H1 (cell line): ENCODE measurements at regions not wholly inside any gene's neighbourhood (a gene's known extent, or its start where the extent isn't known, plus 50 kb on each side); places are given as distances from the start of the nearest gene placed in this dataset.

Experiments
- CTCF ChIA-PET: fragments of 300-600 bp; sonication (Branson Sonifier 250); formaldehyde crosslinking; loops from one replicate; lab custom pipeline; 2021; ENCODE audit not compliant: partially characterized antibody; lab: Charles Lee
- POLR2A ChIA-PET: fragments of 300-600 bp; sonication (Branson Sonifier 250); formaldehyde crosslinking; loops from one replicate; lab custom pipeline; 2021; ENCODE audit warnings: inconsistent platforms; ENCODE audit not compliant: partially characterized antibody; lab: Charles Lee
- DNase-seq, 2 experiments: peaks; one replicate each; pipeline versions ENCODE4 v3.0.0 to v3.0.0-alpha.2; 2010 to 2022; ENCODE audit warnings: low spot score in 2 of 2, low read depth in 1 of 2, mixed read lengths in 1 of 2
- FAIRE-seq: peaks from 2 replicates; lab custom pipeline; 2011; peaks lifted over from hg19 to GRCh38; lab: Jason Lieb, UNC
- H2AFZ ChIP-seq: 2 replicates; pipeline ENCODE4 v1.8.1; 2012; ENCODE audit warnings: low read length, inconsistent platforms
- H2AK5ac ChIP-seq: 2 replicates; pipeline ENCODE4 v1.6.1; 2013; ENCODE audit warnings: low read depth, low read length
- H2BK120ac ChIP-seq: replicated peaks from 2 replicates; pipeline ENCODE3; 2013; ENCODE audit warnings: low read depth, low read length, inconsistent platforms
- H2BK12ac ChIP-seq: 2 replicates; pipeline ENCODE4 v1.6.1; 2013; ENCODE audit warnings: low read depth, low read length
- H2BK15ac ChIP-seq: 2 replicates; pipeline ENCODE4 v1.6.1; 2013; ENCODE audit warnings: low read length
- H2BK20ac ChIP-seq: 2 replicates; pipeline ENCODE4 v1.6.1; 2013; ENCODE audit warnings: low read length
- H2BK5ac ChIP-seq: 2 replicates; pipeline ENCODE4 v1.6.1; 2013; ENCODE audit warnings: low read depth, low read length
- H3K14ac ChIP-seq: 2 replicates; pipeline ENCODE4 v1.6.1; 2013; ENCODE audit warnings: inconsistent platforms; ENCODE audit not compliant: insufficient read length
- H3K18ac ChIP-seq: 2 replicates; pipeline ENCODE4 v1.6.1; 2013; ENCODE audit warnings: low read length; ENCODE audit errors: extremely low read depth
- H3K23ac ChIP-seq: 2 replicates; pipeline ENCODE4 v1.6.1; 2013; ENCODE audit warnings: inconsistent platforms; ENCODE audit not compliant: insufficient read length
- H3K23me2 ChIP-seq: 2 replicates; pipeline ENCODE4 v1.6.1; 2013; ENCODE audit warnings: low read depth, low read length
- H3K27ac ChIP-seq: 2 replicates; pipeline ENCODE4 v1.6.1; 2011; ENCODE audit warnings: low read depth, low read length, inconsistent platforms
- H3K27me3 ChIP-seq, 4 experiments: replicated peaks in 1 of 4; 1 replicate in 1 of 4; 2 replicates in 3 of 4; pipeline versions ENCODE4 v1.6.1 to v1.8.1; 2011 to 2013; ENCODE audit warnings: low read length in 3 of 4, mild to moderate bottlenecking in 3 of 4, inconsistent platforms in 2 of 4, mixed read lengths in 2 of 4, moderate library complexity in 1 of 4; ENCODE audit not compliant: control insufficient read depth in 3 of 4, insufficient read depth in 3 of 4; ENCODE audit errors: extremely low read depth in 1 of 4
- H3K36me3 ChIP-seq, 4 experiments: 2 replicates each; pipeline versions ENCODE4 v1.6.1 to v1.8.1; 2011 to 2013; ENCODE audit warnings: mild to moderate bottlenecking in 4 of 4, low read length in 3 of 4, moderate library complexity in 2 of 4, control low read depth in 1 of 4, inconsistent platforms in 1 of 4; ENCODE audit not compliant: insufficient read depth in 4 of 4, control insufficient read depth in 2 of 4
- H3K4ac ChIP-seq: replicated peaks from 2 replicates; pipeline ENCODE3; 2013; ENCODE audit warnings: low read length, low read depth, mixed read lengths, inconsistent platforms; ENCODE audit not compliant: insufficient read length
- H3K4me1 ChIP-seq, 4 experiments: replicated peaks in 1 of 4; 1 replicate in 1 of 4; 2 replicates in 3 of 4; pipeline versions ENCODE4 v1.6.1 to v1.8.1; 2011 to 2013; ENCODE audit warnings: low read length in 3 of 4, inconsistent platforms in 2 of 4, mixed read lengths in 1 of 4; ENCODE audit not compliant: insufficient read depth in 4 of 4, control insufficient read depth in 3 of 4
- H3K4me2 ChIP-seq, 2 experiments: 2 replicates each; pipeline versions ENCODE4 v1.6.1 to v1.8.1; 2011 to 2013; ENCODE audit warnings: low read depth in 2 of 2, low read length in 2 of 2, control low read depth in 1 of 2, inconsistent platforms in 1 of 2, mild to moderate bottlenecking in 1 of 2; ENCODE audit not compliant: insufficient read depth in 1 of 2
- H3K4me3 ChIP-seq, 4 experiments: fragments of 200-600, 300-600 bp in 1 of 4; sonication (generic), shearing (Covaris generic), sonication (Bioruptor Twin) in 1 of 4; 2 replicates each; pipeline versions ENCODE4 v1.5.1 to v1.8.1; 2011 to 2016; ENCODE audit warnings: low read length in 4 of 4, low read depth in 3 of 4, control low read depth in 2 of 4, inconsistent platforms in 2 of 4, mild to moderate bottlenecking in 2 of 4, mixed read lengths in 1 of 4, moderate library complexity in 1 of 4; ENCODE audit not compliant: insufficient read depth in 2 of 4; ENCODE audit errors: extremely low read depth in 1 of 4
- H3K56ac ChIP-seq: replicated peaks from 2 replicates; pipeline ENCODE3; 2013; ENCODE audit warnings: low read depth, mild to moderate bottlenecking, mixed read lengths, low read length, inconsistent platforms; ENCODE audit not compliant: insufficient read length
- H3K79me1 ChIP-seq: 2 replicates; pipeline ENCODE4 v1.6.1; 2013; ENCODE audit warnings: low read depth, low read length, control low read depth
- H3K79me2 ChIP-seq, 2 experiments: 2 replicates each; pipeline versions ENCODE4 v1.6.1 to v1.8.1; 2012 to 2013; ENCODE audit warnings: low read length in 2 of 2, mild to moderate bottlenecking in 2 of 2, inconsistent platforms in 1 of 2; ENCODE audit not compliant: insufficient read depth in 2 of 2, control insufficient read depth in 1 of 2
- H3K9ac ChIP-seq, 4 experiments: replicated peaks in 1 of 4; 1 replicate in 1 of 4; 2 replicates in 3 of 4; pipeline versions ENCODE4 v1.6.1 to v1.8.1; 2011 to 2013; ENCODE audit warnings: low read depth in 3 of 4, low read length in 3 of 4, control low read depth in 2 of 4, mild to moderate bottlenecking in 2 of 4, moderate library complexity in 2 of 4, inconsistent platforms in 1 of 4; ENCODE audit errors: extremely low read depth in 1 of 4
- H3K9me3 ChIP-seq, 2 experiments: 2 replicates each; pipeline versions ENCODE4 v1.6.1 to v1.8.1; 2012 to 2013; ENCODE audit warnings: mild to moderate bottlenecking in 2 of 2, moderate library complexity in 2 of 2, control low read depth in 1 of 2, inconsistent platforms in 1 of 2, low read depth in 1 of 2, low read length in 1 of 2, mixed read lengths in 1 of 2; ENCODE audit not compliant: insufficient read depth in 2 of 2
- H4K20me1 ChIP-seq, 2 experiments: replicated peaks in 1 of 2; 2 replicates each; pipeline versions ENCODE3 to v1.8.1; 2011 to 2013; ENCODE audit warnings: inconsistent platforms in 2 of 2, low read length in 2 of 2, mild to moderate bottlenecking in 1 of 2; ENCODE audit not compliant: insufficient read depth in 2 of 2, control insufficient read depth in 1 of 2
- H4K5ac ChIP-seq: 2 replicates; pipeline ENCODE4 v1.6.1; 2013; ENCODE audit warnings: low read length, low read depth, mixed read lengths, inconsistent platforms; ENCODE audit not compliant: insufficient read length
- H4K8ac ChIP-seq: 2 replicates; pipeline ENCODE4 v1.8.0; 2013; ENCODE audit warnings: mild to moderate bottlenecking, moderate library complexity, low read length, inconsistent platforms; ENCODE audit not compliant: insufficient read depth; ENCODE audit errors: extremely low read depth
- H4K91ac ChIP-seq: replicated peaks from 2 replicates; pipeline ENCODE3; 2013; ENCODE audit warnings: low read length, mixed read lengths, inconsistent platforms; ENCODE audit not compliant: insufficient read length
- E2F6 ChIP-seq: IDR thresholded peaks from 2 replicates; pipeline ENCODE4 v1.6.1; 2012; ENCODE audit warnings: inconsistent platforms
- MAFK ChIP-seq: IDR thresholded peaks from 2 replicates; pipeline ENCODE4 v1.6.1; 2012; ENCODE audit warnings: low read depth, mild to moderate bottlenecking, improper control_type of control experiment, low read length
- WGBS, 2 experiments: shearing (Covaris generic) in 1 of 2; methylation state at CpG; one replicate each; pipeline versions ENCODE4 v1.1.6 to v1.1.7; 2013 to 2015; ENCODE audit warnings: low lambda C conversion rate in 2 of 2, mixed read lengths in 2 of 2, inconsistent platforms in 1 of 2, low coverage in 1 of 2, missing lambda C conversion rate in 1 of 2; ENCODE audit not compliant: insufficient replicate concordance in 2 of 2, insufficient coverage in 1 of 2, insufficient read length in 1 of 2; ENCODE audit errors: extremely low coverage in 1 of 2, missing lambda C conversion rate in 1 of 2; 5-methylcytosine and 5-hydroxymethylcytosine counted together
- TF ChIP-seq, protein P1 (sequence below): IDR thresholded peaks from 2 replicates; pipeline ENCODE4 v1.6.1; 2012; ENCODE audit warnings: inconsistent platforms

GRCh38 chr6:169324086-169324485 is 70.4 kb upstream of the THBS2 start:
- no peak overlapping the region for H3K27ac ChIP-seq
- no peaks in the 10 kb centered on the region for H3K36me3 ChIP-seq
- H2BK120ac ChIP-seq, result no peak overlapping the region
- H3K27me3 ChIP-seq, result no peaks in the 10 kb centered on the region
- H3K9ac ChIP-seq, result no peak overlapping the region
- no peaks in the 10 kb centered on the region; a peak in 1 of 7 replicates for H3K4me1 ChIP-seq
- no peak overlapping the region for H3K4me2 ChIP-seq
- no peaks in the 10 kb centered on the region for H3K79me1 ChIP-seq
- no peak overlapping the region for H2BK15ac ChIP-seq
- H3K79me2 ChIP-seq, result no peaks in the 10 kb centered on the region
- POLR2A ChIA-PET, result no interaction called here
- no peak overlapping the region for H4K5ac ChIP-seq
- no peak overlapping the region for H3K23ac ChIP-seq
- H3K14ac ChIP-seq, result no peak overlapping the region
- no peak overlapping the region for H4K8ac ChIP-seq
- CTCF ChIA-PET, result interaction anchor here (0.6 kb wide), 1 partner anchor 280 kb away, joined by 3 read pairs; no protein-coding TSS in a partner anchor
- H3K56ac ChIP-seq, result no peak overlapping the region
- H4K20me1 ChIP-seq, result no peaks in the 10 kb centered on the region
- no peak overlapping the region for H3K18ac ChIP-seq
- WGBS, 2 experiments, result 88% methylated on average over 4 of the region's 4 CpGs; no CpG with 5 or more reads in 1 of the 2 experiments
- H2BK5ac ChIP-seq, result no peak overlapping the region
- no peaks in the 10 kb centered on the region for H3K23me2 ChIP-seq
- no peak overlapping the region for H2AK5ac ChIP-seq
- no peak overlapping the region for H3K4ac ChIP-seq
- no peak overlapping the region for H2BK20ac ChIP-seq
- H2BK12ac ChIP-seq, result no peak overlapping the region
- DNase-seq (no peak), FAIRE-seq (no peak)
- H2AFZ ChIP-seq, result no peak overlapping the region
- H3K4me3 ChIP-seq, result no peak overlapping the region
- H3K9me3 ChIP-seq, result no peaks in the 10 kb centered on the region
- H4K91ac ChIP-seq, result no peak overlapping the region
- no peak for TF ChIP-seq MAFK
- TF ChIP-seq E2F6, result no peak
- TF ChIP-seq, protein P1, sequence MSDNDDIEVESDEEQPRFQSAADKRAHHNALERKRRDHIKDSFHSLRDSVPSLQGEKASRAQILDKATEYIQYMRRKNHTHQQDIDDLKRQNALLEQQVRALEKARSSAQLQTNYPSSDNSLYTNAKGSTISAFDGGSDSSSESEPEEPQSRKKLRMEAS, result no peak
